ENCODE measurements at regions not wholly inside any gene's neighbourhood (a gene's known extent, or its start where the extent isn't known, plus 50 kb on each side); places are given as distances from the start of the nearest gene placed in this dataset.

DNA sequence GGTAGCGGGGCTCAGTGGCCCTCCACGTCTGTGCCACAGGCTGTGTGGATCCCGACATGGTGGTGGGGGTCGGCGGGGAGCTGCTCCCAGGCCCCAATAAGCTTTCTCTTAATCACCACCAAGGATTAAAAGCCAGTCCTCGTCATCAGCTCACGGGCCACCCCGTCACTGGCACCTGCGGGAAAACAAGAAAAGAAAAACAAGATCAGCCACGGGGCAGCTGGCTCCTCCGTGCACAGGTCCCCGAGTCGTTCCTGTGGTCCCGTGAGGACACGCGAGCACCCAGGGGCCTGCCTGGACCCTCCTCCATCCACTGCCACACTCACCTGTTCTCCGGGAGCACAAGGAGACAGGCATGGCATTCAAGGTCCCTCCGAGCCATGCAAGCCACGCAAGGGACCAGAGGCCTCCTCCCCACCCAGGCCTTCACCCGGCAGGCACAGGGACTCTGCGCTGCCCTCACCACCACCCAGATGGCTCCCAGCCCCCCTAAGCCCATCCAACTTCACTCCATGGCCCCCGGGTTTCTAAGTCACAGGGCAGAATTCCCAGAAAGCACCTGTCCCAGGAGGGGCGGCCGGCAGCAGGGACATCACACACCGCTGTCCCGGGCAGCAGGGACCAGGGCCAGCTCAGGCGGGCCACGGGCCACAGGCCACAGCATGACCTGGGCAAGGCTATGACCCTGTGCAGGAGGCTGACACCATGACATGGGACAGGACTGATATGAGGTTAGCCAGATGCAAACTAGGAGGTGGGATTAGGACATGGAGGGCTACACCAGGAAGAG, 72.0 kb downstream of the NCOR2 start:
- DNase-seq (no peak), ATAC-seq (ENCODE audit: low read depth) (no peak)
- H2AFZ ChIP-seq (replicated peaks; ENCODE audit: low read length, poor library complexity), result no peak overlapping the region
- 100% methylated on average over 5 of the region's 28 CpGs; no CpG with 5 or more reads in 1 of the 2 experiments for WGBS, 2 experiments (ENCODE audit: extremely low coverage in 2 of 2, insufficient read length in 1 of 2)
- H3K9me1 ChIP-seq (ENCODE audit: insufficient read depth, low read length), result peaks cover 18% of the 10 kb centered on the region
- no peak overlapping the region for H2BK20ac ChIP-seq (ENCODE audit: low read depth, low read length)
- H3K56ac ChIP-seq (ENCODE audit: extremely low read depth, insufficient read depth, low read length), result no peak overlapping the region
- peaks cover 26% of the 10 kb centered on the region for H3K4me1 ChIP-seq (ENCODE audit: control insufficient read depth, insufficient read depth, low read length)
- H3K4me3 ChIP-seq (ENCODE audit: insufficient read depth, low read depth, low read length), result no peak overlapping the region
- no peak overlapping the region for H2BK5ac ChIP-seq (ENCODE audit: low read depth, low read length, poor library complexity, severe bottlenecking)
- ChIA-PET CTCF (no interaction called here), POLR2A (ENCODE audit: unreplicated experiment) (no interaction called here)
- H3K14ac ChIP-seq (replicated peaks; ENCODE audit: low read depth, low read length), result no peak overlapping the region
- H2BK15ac ChIP-seq (ENCODE audit: low read depth, low read length), result no peak overlapping the region
- no peaks in the 10 kb centered on the region for H3K9me3 ChIP-seq (ENCODE audit: control insufficient read depth, insufficient read depth, low read length)
- H3K79me1 ChIP-seq (ENCODE audit: low read depth in 1 of 2, low read length in 2 of 2), result peaks cover 29 to 94% of the 10 kb centered on the region in 2 experiments
- peaks cover 94% of the 10 kb centered on the region for H4K20me1 ChIP-seq (ENCODE audit: insufficient read depth, low read length)
- no peak overlapping the region for H3K4me2 ChIP-seq (ENCODE audit: low read depth, low read length)
- in situ Hi-C loops (cut with MboI; ENCODE audit: low sequenced_read_pairs), result no loop called here
- TF ChIP-seq POLR2A (IDR thresholded peaks at IDR 0.05; ENCODE audit: low read depth, low read length) (no peak), MAZ (IDR thresholded peaks at IDR 0.05; ENCODE audit: borderline replicate concordance, low read depth, low read length) (no peak), MXI1 (IDR thresholded peaks at IDR 0.05; ENCODE audit: borderline replicate concordance, low read depth, low read length) (no peak), MAFK (IDR thresholded peaks at IDR 0.05; ENCODE audit: low read depth, low read length) (no peak), BHLHE40 (IDR thresholded peaks at IDR 0.05; ENCODE audit: low read depth, low read length) (no peak), RAD21 (IDR thresholded peaks at IDR 0.05; ENCODE audit: low read length) (no peak), CHD1 (IDR thresholded peaks at IDR 0.05; ENCODE audit: low read depth, low read length) (no peak), FOS (IDR thresholded peaks at IDR 0.05; ENCODE audit: low read depth, low read length) (no peak), RFX5 (IDR thresholded peaks at IDR 0.05; ENCODE audit: low read depth, low read length) (no peak), NFE2L2 (IDR thresholded peaks at IDR 0.05; ENCODE audit: low read depth, low read length) (no peak), SMC3 (IDR thresholded peaks at IDR 0.05; ENCODE audit: low read depth, low read length) (no peak), RCOR1 (IDR thresholded peaks at IDR 0.05; ENCODE audit: insufficient replicate concordance, low read length) (no peak), CEBPB (IDR thresholded peaks at IDR 0.05; ENCODE audit: low read depth, low read length) (no peak)
- TF ChIP-seq, protein P1, sequence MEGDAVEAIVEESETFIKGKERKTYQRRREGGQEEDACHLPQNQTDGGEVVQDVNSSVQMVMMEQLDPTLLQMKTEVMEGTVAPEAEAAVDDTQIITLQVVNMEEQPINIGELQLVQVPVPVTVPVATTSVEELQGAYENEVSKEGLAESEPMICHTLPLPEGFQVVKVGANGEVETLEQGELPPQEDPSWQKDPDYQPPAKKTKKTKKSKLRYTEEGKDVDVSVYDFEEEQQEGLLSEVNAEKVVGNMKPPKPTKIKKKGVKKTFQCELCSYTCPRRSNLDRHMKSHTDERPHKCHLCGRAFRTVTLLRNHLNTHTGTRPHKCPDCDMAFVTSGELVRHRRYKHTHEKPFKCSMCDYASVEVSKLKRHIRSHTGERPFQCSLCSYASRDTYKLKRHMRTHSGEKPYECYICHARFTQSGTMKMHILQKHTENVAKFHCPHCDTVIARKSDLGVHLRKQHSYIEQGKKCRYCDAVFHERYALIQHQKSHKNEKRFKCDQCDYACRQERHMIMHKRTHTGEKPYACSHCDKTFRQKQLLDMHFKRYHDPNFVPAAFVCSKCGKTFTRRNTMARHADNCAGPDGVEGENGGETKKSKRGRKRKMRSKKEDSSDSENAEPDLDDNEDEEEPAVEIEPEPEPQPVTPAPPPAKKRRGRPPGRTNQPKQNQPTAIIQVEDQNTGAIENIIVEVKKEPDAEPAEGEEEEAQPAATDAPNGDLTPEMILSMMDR (conservative IDR thresholded peaks at IDR 0.05; ENCODE audit: low read depth, low read length), result no peak
- TF ChIP-seq, protein P2, sequence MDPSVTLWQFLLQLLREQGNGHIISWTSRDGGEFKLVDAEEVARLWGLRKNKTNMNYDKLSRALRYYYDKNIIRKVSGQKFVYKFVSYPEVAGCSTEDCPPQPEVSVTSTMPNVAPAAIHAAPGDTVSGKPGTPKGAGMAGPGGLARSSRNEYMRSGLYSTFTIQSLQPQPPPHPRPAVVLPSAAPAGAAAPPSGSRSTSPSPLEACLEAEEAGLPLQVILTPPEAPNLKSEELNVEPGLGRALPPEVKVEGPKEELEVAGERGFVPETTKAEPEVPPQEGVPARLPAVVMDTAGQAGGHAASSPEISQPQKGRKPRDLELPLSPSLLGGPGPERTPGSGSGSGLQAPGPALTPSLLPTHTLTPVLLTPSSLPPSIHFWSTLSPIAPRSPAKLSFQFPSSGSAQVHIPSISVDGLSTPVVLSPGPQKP (IDR thresholded peaks at IDR 0.05; ENCODE audit: borderline replicate concordance, low read depth, low read length), result no peak
- TF ChIP-seq, protein P3, sequence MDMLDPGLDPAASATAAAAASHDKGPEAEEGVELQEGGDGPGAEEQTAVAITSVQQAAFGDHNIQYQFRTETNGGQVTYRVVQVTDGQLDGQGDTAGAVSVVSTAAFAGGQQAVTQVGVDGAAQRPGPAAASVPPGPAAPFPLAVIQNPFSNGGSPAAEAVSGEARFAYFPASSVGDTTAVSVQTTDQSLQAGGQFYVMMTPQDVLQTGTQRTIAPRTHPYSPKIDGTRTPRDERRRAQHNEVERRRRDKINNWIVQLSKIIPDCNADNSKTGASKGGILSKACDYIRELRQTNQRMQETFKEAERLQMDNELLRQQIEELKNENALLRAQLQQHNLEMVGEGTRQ (IDR thresholded peaks at IDR 0.05; ENCODE audit: low read depth, low read length), result no peak
- H3K27me3 ChIP-seq (ENCODE audit: control insufficient read depth, insufficient read depth, low read length), result no peaks in the 10 kb centered on the region
- intact Hi-C loops (cut with micrococcal nuclease), result loop anchor here (5.0 kb wide), 2 partner anchors 108 to 272 kb away; no protein-coding TSS in a partner anchor
- no peak overlapping the region for H3K9ac ChIP-seq (ENCODE audit: low read depth, low read length)
- no peak overlapping the region for H2AK9ac ChIP-seq (replicated peaks; ENCODE audit: low read depth, low read length, poor library complexity)
- dilution Hi-C loops (cut with HindIII; ENCODE audit: low sequenced_read_pairs, unreplicated experiment), result no loop called here
- no peak overlapping the region for H3K4ac ChIP-seq (ENCODE audit: low read depth, low read length)
- peak overlapping the region; percentile 50; the same call in 1 of the 2 replicates for H2AK5ac ChIP-seq (ENCODE audit: low read depth, low read length)
- H2BK120ac ChIP-seq (ENCODE audit: low read depth, low read length), result no peak overlapping the region
- H4K91ac ChIP-seq (ENCODE audit: insufficient read depth, low read depth, low read length), result no peak overlapping the region
- H3K36me3 ChIP-seq (ENCODE audit: control insufficient read depth, insufficient read depth, low read length), result peaks cover 18% of the 10 kb centered on the region; the same call in 1 of the 2 replicates
- H3K18ac ChIP-seq (ENCODE audit: low read depth, low read length), result no peak overlapping the region
- no peak overlapping the region for H4K8ac ChIP-seq (ENCODE audit: low read depth in 2 of 2, low read length in 2 of 2)
- no TSS peak for BruUV-seq (replicated peaks)
- H3K23ac ChIP-seq (ENCODE audit: low read depth, low read length), result no peak overlapping the region
- H4K5ac ChIP-seq (ENCODE audit: low read depth, low read length), result no peak overlapping the region
- H3K27ac ChIP-seq (ENCODE audit: insufficient read depth, low read length), result no peak overlapping the region

Data from IMR-90 (cell line).